ENCODE measurements at regions not wholly inside any gene's neighbourhood (a gene's known extent, or its start where the extent isn't known, plus 50 kb on each side); places are given as distances from the start of the nearest gene placed in this dataset.

- no peak for TF ChIP-seq CTCF (IDR thresholded peaks at IDR 0.05; ENCODE audit: insufficient read depth, low read depth, low read length)
- no peak for TF ChIP-seq EZH2 (IDR thresholded peaks at IDR 0.05; ENCODE audit: insufficient read depth, low read length)
Observed at GRCh38 chr4:52192001-52192400, 140.9 kb downstream of the SPATA18 start.
